NCI-H1436 treated with DMSO at 0.1 percent for 48 hours (cell line): ENCODE measurements at regions not wholly inside any gene's neighbourhood (a gene's known extent, or its start where the extent isn't known, plus 50 kb on each side); places are given as distances from the start of the nearest gene placed in this dataset.
"Not testable (repeated sequence)": the region's sequence is repeated elsewhere in the genome, so short reads cannot be mapped to it uniquely, and the experiment has no call there.

ENCODE experiments used
- DNase-seq: peaks from one replicate; lab custom pipeline; 2025; lab: John Stamatoyannopoulos, UW

DNA sequence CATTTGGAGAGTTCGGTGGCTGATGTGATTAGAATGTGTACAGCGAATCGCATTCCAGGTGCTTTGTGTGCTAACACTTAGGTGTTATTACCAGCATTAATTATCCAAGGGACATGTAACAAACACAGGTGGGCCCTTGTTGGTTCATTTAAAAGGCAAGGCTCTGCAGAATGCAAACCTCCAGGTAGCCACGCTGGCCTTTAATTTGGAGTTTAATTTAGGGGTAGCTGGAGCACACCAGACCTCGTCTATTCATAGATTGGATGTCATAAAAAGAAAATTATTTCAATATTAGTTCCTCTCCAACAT is 191.1 kb downstream of the MAT2B start:
- DNase-seq = no peak

DNA sequence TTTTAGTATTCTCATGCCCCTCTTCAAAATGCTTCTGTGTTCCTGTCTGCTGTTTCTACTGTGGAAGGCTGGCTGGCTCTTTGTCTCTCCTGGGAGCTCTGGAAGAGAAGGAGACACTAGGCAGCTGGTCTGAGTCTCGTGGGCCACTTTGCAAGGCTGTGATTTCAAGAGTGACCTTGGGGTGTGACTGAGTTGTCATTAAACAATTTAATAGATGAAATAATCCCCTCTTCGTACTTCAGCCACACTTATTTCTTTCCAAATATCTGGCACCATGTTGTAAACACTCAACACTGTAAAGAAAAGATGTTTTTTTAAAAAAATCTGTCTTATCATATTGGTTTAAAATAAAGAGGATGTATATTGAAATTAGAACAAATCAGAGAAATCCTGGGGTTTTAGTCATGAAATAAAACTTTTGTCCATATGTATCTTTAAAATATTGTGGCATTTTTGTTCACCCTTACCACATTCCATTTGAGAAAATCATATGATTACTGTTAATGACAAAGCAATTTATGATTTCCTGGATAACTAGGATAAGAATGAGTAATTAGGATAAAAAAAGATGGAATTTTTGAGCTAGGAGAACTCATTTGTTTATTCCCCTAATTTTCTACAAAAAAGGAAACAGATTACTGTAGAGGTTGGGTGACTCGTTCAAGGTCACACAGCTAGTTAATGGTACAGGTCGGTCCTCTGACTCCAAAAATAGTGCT is 200.8 kb downstream of the MAT2B start:
- no peak for DNase-seq

DNA sequence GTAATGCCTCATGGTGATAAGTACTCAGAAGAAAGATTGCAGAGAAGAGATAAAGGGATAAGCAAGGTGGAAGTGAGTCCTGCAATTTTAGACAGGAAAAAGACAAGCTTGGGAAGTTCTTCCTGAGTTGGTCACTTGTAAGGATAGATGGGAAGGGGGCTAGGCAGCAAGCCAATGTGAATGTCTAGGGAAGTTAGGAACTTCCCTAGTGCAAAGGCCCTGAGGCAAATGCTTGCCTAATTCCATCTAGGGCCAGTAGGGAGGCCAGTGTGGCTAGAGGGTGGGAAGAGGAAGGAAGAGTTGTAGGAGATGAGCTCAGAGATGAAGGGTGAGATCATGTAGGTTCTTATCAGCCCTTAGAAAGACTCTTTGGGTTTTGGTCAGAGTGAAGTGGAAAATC is 206.6 kb downstream of the MAT2B start:
- no peak for DNase-seq

DNA sequence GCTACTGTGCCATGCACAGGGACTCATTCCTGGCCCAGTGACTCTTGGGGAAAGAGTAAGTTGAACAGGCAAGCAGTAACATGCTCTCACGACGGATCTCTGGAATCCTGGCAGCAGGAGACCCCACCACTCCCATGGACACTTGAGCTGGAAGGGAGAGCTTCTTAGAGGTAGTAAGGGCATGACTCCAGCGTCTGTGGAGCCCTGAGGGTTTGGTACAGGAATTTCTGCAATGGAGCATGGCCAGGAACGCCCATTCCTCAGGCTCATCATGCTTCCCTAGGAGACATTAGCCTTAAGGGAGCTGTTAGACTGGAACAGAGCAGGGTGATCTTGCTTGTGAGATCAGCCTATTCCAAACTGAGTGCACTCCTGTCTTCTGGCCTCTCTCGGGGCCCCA is 212.9 kb downstream of the MAT2B start:
- no peak for DNase-seq

DNA sequence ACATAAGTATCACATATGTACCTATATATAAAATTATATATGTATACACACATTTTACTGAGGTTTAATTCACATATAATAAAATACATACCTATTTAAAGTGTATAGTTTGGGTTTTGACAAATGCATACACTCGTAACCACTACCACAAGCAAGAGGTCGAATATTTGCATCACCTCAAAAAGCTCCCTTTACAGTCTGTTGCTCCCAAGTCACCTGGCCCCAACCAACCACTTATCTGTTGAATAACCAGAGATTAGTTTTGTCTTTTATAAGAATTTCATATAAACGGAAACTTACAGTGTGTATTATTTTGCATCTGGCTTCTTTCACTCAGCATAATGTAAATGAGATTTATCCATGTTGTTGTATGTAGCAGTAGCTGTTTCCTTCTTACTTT is 218.9 kb downstream of the MAT2B start:
- no peak for DNase-seq

DNA sequence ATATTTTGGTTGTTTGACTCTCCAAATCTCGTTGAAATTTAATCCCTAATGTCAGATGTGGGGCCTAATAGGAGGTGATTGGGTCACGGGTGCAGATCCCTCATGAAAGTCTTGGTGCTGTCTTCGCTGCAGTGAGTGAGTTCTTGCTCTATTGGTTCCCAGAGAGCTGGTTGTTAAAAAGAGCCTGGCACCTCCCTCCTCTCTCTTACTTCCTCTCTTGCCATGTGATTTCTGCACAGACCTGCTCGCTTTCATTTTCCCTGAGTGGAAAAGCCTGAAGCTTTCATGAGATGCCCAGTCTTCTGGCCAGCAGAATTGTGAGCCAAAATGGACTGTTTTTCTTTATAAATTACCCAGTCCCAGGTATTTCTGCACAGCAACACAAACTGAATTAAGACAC is 221.6 kb downstream of the MAT2B start:
- DNase-seq = no peak

DNA sequence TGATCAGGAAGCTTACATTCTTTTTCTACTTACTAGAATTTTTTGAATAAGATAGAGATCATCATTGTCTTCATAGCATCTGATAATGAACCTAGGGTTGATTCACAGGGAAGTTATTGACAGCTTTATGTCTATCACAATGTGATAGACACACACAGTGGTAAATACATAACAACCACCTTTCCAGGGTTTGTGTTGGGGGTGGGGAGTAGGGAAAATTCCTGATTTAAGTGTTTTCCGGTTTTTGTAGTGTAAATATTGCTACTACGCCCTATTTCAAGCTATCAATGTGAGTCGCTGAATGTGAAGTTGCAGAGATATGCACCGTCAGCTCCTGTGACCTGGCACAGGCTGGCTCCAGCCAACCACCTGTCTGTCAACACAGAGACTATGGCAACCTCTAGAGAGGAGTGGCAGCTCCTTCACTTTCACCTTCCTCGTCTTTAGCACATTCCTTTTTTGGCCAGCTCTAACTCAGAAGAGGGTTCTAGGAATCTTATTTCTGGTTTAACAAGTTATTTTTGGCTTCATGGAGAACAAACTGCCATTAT is 224.9 kb downstream of the MAT2B start:
- DNase-seq = no peak

DNA sequence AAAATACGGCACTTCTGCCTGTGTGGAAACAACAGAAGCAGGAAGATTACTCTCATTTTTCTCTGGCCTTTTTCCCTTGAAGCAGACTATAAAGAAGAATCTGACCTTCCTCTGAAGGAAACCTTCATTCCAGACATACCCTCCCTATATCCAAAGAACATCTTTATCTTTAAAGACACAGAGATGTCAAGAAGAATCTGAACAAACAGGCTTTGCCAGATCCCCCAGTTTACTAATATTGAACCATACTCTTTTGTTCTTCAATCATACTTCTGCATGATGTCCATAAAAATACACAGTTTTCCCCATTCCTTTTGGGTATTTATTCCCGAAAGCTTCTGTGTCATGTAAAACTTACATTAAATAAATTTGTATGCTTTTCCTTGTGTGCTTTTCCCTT is 225.8 kb downstream of the MAT2B start:
- no peak for DNase-seq

DNA sequence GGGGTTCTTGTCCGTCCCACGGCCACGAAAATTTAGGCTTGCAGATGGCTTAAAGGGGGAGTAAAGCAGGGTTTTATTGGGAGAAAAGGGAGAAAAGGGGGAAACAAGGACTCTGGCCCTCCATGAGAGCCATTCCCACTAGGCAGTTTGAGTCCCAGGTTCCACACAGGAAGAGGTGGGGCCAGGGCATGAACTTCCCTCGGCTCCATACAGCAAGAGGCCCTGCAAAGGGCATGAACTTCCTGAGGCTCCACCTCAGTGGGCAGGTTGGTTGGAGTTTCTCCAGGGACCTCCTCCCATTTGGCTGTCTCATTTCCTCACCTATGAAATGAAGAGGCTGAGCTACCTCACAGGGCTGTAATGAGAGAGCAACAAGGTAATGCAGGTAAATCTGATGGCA is 229.7 kb downstream of the MAT2B start:
- DNase-seq = no peak

DNA sequence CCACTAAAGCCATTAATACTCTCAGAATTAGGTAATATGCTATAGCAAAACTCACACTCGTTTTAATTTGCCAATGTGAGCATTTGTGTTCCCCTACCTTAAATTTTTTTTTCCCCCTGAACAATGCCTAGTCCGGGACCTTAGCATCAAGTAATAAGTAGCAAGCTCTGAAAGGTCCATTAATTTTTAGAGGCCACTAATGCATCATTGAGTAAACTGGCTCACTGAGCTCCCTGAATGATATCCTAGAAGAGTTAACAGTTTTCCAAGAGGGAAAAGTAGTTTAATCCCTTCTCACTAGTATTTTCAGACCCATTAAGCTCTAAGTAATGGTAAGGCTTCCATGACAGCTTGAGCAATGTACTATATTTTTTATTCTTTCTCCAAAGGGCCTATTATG is 242.2 kb downstream of the MAT2B start:
- no peak for DNase-seq

DNA sequence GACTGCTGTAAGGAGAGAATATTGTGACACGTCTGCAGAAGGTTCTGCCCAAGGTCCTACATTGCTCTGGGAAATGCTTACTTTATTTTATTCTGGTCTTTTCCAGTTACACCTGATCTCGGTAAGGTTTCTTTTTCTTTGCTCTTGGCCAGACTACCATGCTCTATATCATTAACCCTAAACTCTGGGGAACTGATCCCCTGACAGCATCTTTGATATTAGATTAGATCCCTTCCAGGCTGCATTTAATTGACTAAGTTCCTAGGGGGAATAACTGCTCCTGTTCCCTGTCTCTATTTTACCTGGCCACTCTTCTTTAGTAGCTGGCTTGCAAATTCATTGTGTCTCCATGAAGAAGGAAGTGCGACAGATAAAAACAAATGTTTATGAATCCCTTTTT is 243.5 kb downstream of the MAT2B start:
- DNase-seq = no peak

DNA sequence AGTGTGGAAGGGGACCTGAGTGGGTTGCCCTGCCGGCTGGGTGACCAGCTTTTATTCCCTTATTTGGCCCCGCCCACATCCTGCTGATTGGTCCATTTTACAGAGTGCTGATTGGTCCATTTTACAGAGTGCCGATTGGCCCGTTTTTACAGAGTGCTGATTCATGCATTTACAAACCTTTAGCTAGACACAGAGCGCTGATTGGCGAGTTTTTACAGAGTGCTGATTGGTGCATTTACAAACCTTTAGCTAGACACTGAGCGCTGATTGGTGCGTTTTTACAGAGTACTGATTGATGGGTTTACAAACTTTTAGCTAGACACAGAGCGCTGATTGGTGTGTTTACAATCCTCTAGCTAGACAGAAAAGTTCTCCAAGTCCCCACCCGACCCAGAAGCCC is 245.0 kb downstream of the MAT2B start:
- not testable (repeated sequence) for DNase-seq

DNA sequence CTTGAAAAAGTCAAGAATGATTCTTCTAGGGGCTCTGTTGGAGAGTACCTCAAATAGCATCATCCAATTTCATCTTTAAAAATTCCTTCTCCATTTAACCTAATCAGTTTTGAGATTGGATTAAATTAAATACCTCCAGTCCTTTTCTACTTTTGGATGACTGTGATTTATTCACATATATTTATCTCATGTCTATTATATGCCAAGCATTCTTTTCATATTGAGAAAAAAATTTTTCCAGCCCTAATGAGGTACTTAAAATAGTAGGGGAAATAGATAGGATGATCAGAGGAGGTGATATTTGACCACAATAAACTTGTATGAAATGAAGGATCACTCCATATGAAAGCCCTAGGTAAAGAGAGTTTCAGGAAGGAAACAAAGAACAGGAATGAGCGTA is 250.1 kb downstream of the MAT2B start:
- DNase-seq = no peak

DNA sequence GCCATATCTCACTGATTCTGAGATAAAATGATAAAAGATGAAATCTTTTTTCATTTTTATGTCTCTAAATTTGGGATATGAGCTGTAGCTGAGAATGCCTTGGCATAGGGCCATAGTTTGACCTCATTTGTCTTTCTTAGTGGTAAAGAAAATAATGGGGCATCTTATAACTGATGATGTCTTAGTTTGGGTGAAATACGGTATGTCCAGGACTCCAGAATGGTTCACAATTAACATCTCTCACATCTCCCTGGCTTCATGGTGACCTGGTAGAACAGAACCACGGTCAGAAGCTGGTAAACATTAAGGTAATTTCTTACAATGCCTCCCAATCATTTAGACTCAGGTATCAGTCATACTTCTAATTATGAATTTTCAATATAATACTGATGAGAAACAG is 250.8 kb downstream of the MAT2B start:
- no peak for DNase-seq

DNA sequence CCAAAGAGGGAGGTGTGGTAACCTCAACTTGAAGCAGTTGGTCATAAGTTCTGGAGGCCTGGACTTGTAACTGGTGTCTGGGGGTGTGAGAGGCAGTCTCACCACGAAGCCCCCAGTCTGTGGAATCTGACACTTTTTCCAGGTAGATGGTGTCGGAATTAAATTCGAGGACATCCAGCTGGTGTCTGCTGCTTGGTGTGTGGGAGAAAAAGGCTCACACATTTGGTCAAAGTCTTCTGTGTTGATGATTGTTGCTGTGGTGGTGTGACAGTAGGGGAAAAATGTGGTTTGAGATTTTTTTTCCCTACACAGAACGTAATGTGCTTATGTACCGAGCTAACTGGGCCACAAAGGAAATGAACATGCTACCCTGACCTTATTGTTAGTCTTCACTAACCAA is 251.9 kb downstream of the MAT2B start:
- no peak for DNase-seq

DNA sequence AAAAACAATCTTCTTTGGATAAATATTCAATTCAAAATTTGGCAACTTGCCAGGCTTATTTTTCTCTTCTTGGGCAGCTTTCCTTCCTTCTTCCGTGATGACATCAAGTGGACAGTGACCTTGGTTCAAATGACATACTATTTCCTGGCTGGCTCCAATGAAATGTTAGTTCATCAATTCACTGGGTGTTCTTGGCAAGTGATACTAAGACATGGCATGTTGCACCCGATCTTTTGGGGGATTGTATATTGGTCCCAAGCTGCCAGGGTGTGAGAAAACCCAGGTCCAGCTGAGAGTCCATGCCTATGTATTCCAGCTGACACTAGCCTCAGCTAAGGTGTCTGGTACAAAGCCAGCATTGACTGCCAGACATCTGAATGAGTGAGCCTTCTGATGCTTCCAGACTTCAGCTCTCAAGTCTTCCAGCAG is 252.9 kb downstream of the MAT2B start:
- DNase-seq = no peak

DNA sequence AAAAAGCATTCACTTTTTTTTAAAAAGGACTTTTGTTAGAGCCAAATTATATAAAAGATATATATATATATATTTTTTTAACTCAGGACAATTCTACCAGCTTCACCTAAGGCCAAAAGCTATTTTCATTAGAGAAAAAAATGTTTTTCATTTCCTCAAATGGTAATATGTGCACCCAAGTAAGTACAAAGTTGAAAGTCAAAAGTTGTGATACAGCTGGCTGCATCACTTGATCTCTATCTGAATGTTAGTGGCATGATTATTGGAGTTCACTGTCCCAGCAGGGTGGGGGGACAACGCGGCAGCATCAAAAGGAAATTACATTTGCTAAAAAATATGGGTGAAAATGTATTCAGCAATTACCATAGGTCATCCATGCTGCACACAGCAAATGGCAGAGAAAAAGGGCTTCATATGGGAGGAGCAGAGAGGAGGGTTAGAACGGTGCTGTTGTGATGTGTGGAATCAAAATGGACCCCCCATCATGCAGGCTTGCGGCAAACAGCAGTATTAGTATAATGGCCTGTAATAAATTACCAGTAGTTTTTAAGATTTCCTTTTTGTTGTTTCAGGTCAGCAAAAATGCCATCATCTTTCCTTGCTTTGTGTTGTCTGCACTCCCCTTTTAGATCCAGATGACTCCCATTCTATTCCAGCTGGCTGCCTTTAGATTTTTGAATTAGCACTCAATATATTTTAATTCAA is 253.7 kb downstream of the MAT2B start:
- DNase-seq = no peak

DNA sequence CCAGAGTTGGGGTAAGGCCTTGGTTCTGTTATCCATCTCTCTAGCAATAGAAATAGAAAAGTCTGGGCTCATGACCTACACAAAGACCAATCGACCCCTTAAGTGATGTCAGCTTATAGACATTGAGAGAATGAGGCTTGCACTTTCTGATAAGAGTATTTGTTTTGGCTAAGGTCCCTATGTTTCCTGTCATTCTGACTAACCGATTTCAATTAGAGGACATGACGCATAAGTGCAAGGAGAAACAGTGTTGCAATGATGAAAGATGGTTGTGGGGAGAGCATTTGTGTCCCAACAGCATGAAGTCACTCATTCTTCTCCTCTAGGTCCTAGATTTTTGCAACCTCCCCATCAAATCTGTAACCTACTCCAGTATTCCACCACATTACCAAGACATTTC is 255.1 kb downstream of the MAT2B start:
- no peak for DNase-seq

DNA sequence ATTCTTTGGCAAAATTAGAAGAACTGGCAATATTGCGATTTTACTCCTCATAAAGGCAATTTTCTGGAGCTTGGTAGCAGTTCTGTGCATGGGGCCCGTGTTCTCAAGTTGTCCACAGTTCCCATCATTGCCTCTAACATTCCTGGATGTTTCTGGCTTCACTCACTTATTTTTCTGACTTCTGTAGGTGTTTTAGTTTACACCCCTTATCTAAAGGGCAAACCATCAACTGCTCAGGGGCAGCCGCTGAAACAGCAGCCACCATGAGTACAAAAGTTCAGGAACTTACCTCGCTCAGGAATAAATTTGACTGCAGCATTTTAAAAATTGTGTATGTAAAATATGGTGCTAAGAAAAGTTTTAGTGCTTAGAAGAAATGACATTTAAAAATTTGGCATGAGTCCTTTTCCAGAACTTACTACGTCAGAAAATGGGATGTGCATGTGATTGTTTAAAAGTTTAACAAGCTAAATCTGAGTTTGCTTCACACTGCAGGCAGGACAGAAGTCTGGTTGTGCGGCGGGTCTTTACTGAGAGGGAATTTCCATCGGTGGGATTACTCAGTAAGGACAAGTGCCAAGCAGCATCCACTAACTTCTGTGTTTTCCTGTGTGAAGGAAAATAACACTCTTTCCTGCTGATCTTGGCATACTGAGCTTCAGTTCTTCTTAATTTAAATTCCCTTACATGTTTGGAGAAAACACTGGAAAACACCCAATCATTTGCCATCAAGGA is 261.7 kb downstream of the MAT2B start:
- DNase-seq = no peak

DNA sequence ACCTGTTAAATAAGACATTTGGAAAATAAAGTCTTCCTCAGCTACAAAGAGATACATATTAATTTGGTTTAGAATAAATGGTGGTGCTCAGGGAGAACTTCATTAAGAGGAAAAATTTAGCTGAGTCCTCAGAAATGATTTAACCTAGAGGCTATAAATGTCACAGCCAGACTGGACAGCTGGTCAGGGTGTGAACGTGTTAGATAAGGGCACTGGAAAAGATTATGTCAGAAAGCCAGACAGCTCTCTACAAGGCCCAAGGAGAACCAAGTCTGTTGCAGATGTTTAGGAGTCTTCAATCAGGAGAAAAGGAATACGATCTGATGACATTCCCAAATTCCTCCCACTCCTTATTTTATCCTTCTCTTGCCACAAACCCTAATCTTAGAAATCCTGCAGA is 265.2 kb downstream of the MAT2B start:
- DNase-seq = no peak

DNA sequence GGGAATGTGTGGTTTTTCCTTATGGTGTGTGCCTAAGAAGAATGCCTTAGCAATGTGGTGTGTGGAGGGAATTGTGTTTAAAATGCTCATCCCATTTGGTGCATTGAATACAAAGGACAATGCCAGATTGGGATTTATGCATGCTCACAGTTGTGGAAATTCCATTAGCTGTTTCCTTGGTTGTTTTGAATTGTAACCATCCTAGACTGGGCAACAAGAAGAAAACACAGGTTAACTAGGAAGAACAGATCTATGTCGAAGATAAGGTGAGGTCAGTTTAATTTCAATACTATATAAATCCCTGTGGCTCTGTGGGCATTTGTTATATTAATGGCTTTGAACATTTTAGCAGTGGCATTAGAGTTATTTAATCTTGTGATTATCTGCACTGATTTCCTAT is 266.8 kb downstream of the MAT2B start:
- DNase-seq = no peak

DNA sequence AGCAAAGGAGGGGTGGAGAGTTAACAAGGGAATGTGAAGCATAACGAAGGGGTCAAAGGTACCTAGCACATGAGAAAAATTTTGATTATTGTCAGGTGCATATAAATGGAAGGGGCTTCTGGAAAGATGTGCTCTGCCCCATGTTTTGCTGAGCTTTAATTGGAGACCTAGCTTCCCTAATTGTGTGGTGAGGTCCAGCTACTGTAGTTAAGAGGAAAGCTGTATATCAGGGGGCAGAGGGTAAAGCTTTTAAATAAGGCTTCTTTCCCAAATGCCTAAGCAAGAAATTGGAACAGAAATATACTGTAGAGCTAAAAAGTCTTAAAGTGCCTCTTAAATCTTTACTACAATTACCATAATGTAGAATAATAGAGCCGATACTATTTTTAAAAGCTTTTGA is 267.2 kb downstream of the MAT2B start:
- DNase-seq = no peak

DNA sequence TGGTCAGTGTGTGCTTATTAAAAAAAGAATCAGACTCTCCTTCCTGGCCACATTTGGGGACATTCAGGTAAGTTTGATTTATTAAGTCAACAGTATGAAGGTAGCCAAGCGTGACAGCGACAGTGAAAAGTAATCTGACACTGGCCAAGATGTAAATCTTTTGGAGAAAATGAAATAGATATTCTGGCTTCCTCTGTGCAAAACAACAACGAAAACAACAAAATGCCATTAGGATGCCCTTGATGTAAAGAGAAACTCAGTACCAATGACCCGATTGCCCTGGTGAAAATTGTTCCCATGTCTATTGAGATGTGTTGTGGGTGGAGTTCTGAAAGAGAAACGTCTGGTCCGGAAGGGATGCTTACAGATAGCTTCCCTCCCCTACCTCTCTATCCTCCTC is 267.8 kb downstream of the MAT2B start:
- DNase-seq = no peak
